GM12878 (cell line): ENCODE measurements at regions not wholly inside any gene's neighbourhood (a gene's known extent, or its start where the extent isn't known, plus 50 kb on each side); places are given as distances from the start of the nearest gene placed in this dataset.

Source experiments
- CREM ChIP-seq: IDR thresholded peaks from 2 replicates; pipeline ENCODE4 v1.6.1; 2014; ENCODE audit warnings: antibody characterized with exemption, low read depth
- CTCF ChIP-seq, 3 experiments: IDR thresholded peaks in 2 of 3; conservative IDR thresholded peaks in 1 of 3; 2 replicates each; pipeline ENCODE4 v1.5.1; 2011; ENCODE audit warnings: low read depth in 3 of 3, low read length in 3 of 3, mild to moderate bottlenecking in 3 of 3, control low read depth in 2 of 3, moderate library complexity in 2 of 3, inconsistent platforms in 1 of 3, mixed read lengths in 1 of 3; ENCODE audit not compliant: control insufficient read depth in 2 of 3, insufficient read depth in 1 of 3; ENCODE audit errors: extremely low read depth in 1 of 3
- GATAD2B ChIP-seq: fragments of 450-650 bp; conservative IDR thresholded peaks from 2 replicates; pipeline ENCODE4 v1.6.1; 2017; ENCODE audit warnings: low read depth, mild to moderate bottlenecking, moderate library complexity
- JUNB ChIP-seq: IDR thresholded peaks from 2 replicates; pipeline ENCODE4 v1.6.1; 2016; ENCODE audit warnings: antibody characterized with exemption, mild to moderate bottlenecking
- NRF1 ChIP-seq: conservative IDR thresholded peaks from 2 replicates; pipeline ENCODE4 v1.6.1; 2011; ENCODE audit warnings: mild to moderate bottlenecking, low read depth, low read length, improper control_type of control experiment
- PAX8 ChIP-seq: fragments of 450-650 bp; IDR thresholded peaks from 2 replicates; pipeline ENCODE4 v1.6.1; 2017; ENCODE audit warnings: mild to moderate bottlenecking, moderate library complexity
- SIN3A ChIP-seq: IDR thresholded peaks from 2 replicates; pipeline ENCODE4 v1.6.1; 2012; ENCODE audit warnings: low read depth, low read length, improper control_type of control experiment
- SRF ChIP-seq, 2 experiments: IDR thresholded peaks; 2 replicates each; pipeline ENCODE4 v1.6.1; 2011; ENCODE audit warnings: low read depth in 2 of 2, low read length in 2 of 2, mild to moderate bottlenecking in 1 of 2, moderate library complexity in 1 of 2
- ZNF687 ChIP-seq: fragments of 450-650 bp; IDR thresholded peaks from 2 replicates; pipeline ENCODE4 v1.6.1; 2017; ENCODE audit warnings: mild to moderate bottlenecking, moderate library complexity
- TF ChIP-seq, protein P1 (sequence below): fragments of 450-650 bp; IDR thresholded peaks from 2 replicates; pipeline ENCODE4 v1.6.1; 2017; ENCODE audit warnings: mild to moderate bottlenecking, low read depth, inconsistent platforms; ENCODE audit not compliant: poor library complexity, severe bottlenecking

DNA sequence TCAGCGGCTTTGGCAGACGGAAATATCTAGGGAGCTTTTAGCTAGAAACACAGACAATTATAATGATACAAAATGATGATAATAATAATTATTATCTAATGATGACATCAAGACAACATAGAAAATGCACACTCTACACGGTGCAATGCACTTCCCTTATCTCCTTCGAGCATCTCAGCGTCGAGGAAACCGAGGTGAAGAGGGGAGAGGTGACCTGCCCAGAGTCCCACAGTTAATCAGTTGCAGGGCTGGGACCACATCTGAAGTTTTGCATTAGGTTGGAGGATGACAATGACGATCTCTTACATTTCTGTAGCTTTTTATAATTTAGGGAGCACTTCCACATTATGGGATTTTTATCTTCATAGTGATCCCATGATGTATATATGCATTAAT, 130.2 kb downstream of the PAPOLA start (continued):
- no peak for TF ChIP-seq NRF1
- TF ChIP-seq, protein P1, sequence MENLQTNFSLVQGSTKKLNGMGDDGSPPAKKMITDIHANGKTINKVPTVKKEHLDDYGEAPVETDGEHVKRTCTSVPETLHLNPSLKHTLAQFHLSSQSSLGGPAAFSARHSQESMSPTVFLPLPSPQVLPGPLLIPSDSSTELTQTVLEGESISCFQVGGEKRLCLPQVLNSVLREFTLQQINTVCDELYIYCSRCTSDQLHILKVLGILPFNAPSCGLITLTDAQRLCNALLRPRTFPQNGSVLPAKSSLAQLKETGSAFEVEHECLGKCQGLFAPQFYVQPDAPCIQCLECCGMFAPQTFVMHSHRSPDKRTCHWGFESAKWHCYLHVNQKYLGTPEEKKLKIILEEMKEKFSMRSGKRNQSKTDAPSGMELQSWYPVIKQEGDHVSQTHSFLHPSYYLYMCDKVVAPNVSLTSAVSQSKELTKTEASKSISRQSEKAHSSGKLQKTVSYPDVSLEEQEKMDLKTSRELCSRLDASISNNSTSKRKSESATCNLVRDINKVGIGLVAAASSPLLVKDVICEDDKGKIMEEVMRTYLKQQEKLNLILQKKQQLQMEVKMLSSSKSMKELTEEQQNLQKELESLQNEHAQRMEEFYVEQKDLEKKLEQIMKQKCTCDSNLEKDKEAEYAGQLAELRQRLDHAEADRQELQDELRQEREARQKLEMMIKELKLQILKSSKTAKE = no peak
- TF ChIP-seq JUNB = no peak
- TF ChIP-seq ZNF687 = no peak
- no peak for TF ChIP-seq CREM
- TF ChIP-seq GATAD2B = no peak
- TF ChIP-seq PAX8 = no peak
- no peak for TF ChIP-seq SIN3A
- no peak for TF ChIP-seq SRF (IDR thresholded peaks at IDR 0.05; ENCODE audit: low read depth in 2 of 2, low read length in 2 of 2)
- TF ChIP-seq CTCF (IDR thresholded peaks at IDR 0.05 in 2 of 3, conservative IDR thresholded peaks at IDR 0.05 in 1 of 3; ENCODE audit: control insufficient read depth in 2 of 3, extremely low read depth in 1 of 3, insufficient read depth in 1 of 3, low read depth in 3 of 3, low read length in 3 of 3) = no peak
